HS-5 (cell line): ENCODE measurements at regions not wholly inside any gene's neighbourhood (a gene's known extent, or its start where the extent isn't known, plus 50 kb on each side); places are given as distances from the start of the nearest gene placed in this dataset.
A peak's percentile ranks its signal among the peaks of the same experiment; 100 is the strongest.
"Not testable (repeated sequence)": the region's sequence is repeated elsewhere in the genome, so short reads cannot be mapped to it uniquely, and the experiment has no call there.

Experiments
- DNase-seq: peaks from one replicate; pipeline ENCODE4 v3.0.0-alpha.2; 2012; ENCODE audit warnings: low read depth

GRCh38 chr16:50497592-50497991 is 50.6 kb upstream of the NKD1 start:
- DNase-seq, result peak; percentile 20

- DNase-seq, result peak; percentile 4
Observed at GRCh38 chr16:50496990-50497389, 51.2 kb upstream of the NKD1 start.

GRCh38 chr16:50495673-50496072 is 52.5 kb upstream of the NKD1 start:
- DNase-seq, result no peak

- no peak for DNase-seq
Observed at GRCh38 chr16:50494501-50495491, 53.4 kb upstream of the NKD1 start.

- no peak for DNase-seq
Observed at GRCh38 chr16:50491516-50491915, 56.7 kb upstream of the NKD1 start.

- DNase-seq, result no peak
Observed at GRCh38 chr16:50490828-50491227, 57.4 kb upstream of the NKD1 start.

- no peak for DNase-seq
Observed at GRCh38 chr16:50489182-50489581, 59.0 kb upstream of the NKD1 start.

- no peak for DNase-seq
Observed at GRCh38 chr16:50487528-50487927, 60.7 kb upstream of the NKD1 start.

GRCh38 chr16:50486162-50486561 is 62.0 kb upstream of the NKD1 start:
- not testable (repeated sequence) for DNase-seq

- no peak for DNase-seq
Observed at GRCh38 chr16:50485232-50485631, 63.0 kb upstream of the NKD1 start.

GRCh38 chr16:50482271-50482670 is 65.9 kb upstream of the NKD1 start:
- no peak for DNase-seq

- DNase-seq, result no peak
Observed at GRCh38 chr16:50480206-50480605, 68.0 kb upstream of the NKD1 start.

- DNase-seq, result no peak
Observed at GRCh38 chr16:50479771-50480170, 68.4 kb upstream of the NKD1 start.

GRCh38 chr16:50478773-50479149 is 69.4 kb upstream of the NKD1 start:
- no peak for DNase-seq

GRCh38 chr16:50478075-50478772 is 70.0 kb upstream of the NKD1 start:
- no peak for DNase-seq

- DNase-seq, result no peak
Observed at GRCh38 chr16:50476486-50477255, 71.5 kb upstream of the NKD1 start.

GRCh38 chr16:50475170-50475569 is 73.0 kb upstream of the NKD1 start:
- no peak for DNase-seq

- DNase-seq, result no peak
Observed at GRCh38 chr16:50474138-50474537, 74.1 kb upstream of the NKD1 start.

- DNase-seq, result peak; percentile 4
Observed at GRCh38 chr16:50473356-50473945, 74.7 kb upstream of the NKD1 start.

- no peak for DNase-seq
Observed at GRCh38 chr16:50472472-50472871, 75.7 kb upstream of the NKD1 start.

- no peak for DNase-seq
Observed at GRCh38 chr16:50470687-50471086, 77.5 kb upstream of the NKD1 start.

- no peak for DNase-seq
Observed at GRCh38 chr16:50469744-50470321, 78.4 kb upstream of the NKD1 start.
